CD4-positive, alpha-beta T cell treated with Interleukin-15 for 4 hours (primary cell): ENCODE measurements at regions not wholly inside any gene's neighbourhood (a gene's known extent, or its start where the extent isn't known, plus 50 kb on each side); places are given as distances from the start of the nearest gene placed in this dataset.
"Not testable (repeated sequence)": the region's sequence is repeated elsewhere in the genome, so short reads cannot be mapped to it uniquely, and the experiment has no call there.

Experiments
- DNase-seq: peaks from one replicate; pipeline ENCODE4 v3.0.0-alpha.2; 2020; ENCODE audit warnings: low spot score

DNA sequence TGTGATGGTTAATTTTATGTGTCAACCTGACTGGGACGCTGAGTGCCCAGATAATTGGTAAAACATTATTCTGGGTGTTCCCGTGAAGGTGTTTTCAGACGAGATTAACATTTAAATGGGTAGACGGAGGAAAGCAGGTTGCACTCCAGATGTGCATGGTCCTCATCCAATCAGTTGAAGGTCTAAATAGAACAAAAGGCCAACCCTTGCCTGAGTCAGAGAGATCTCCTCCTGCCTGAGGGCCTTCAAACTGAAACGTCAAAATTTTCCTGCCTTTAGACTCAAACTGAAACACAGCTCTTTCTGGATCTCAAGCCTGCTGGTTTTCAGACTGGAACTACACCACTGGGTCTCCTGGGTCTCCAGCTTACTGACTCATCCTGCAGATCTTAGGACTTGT is 73.5 kb downstream of the NPIPA8 start:
- DNase-seq = not testable (repeated sequence)

GRCh38 chr16:18261848-18262247 is 74.7 kb downstream of the NPIPA8 start:
- not testable (repeated sequence) for DNase-seq

DNA sequence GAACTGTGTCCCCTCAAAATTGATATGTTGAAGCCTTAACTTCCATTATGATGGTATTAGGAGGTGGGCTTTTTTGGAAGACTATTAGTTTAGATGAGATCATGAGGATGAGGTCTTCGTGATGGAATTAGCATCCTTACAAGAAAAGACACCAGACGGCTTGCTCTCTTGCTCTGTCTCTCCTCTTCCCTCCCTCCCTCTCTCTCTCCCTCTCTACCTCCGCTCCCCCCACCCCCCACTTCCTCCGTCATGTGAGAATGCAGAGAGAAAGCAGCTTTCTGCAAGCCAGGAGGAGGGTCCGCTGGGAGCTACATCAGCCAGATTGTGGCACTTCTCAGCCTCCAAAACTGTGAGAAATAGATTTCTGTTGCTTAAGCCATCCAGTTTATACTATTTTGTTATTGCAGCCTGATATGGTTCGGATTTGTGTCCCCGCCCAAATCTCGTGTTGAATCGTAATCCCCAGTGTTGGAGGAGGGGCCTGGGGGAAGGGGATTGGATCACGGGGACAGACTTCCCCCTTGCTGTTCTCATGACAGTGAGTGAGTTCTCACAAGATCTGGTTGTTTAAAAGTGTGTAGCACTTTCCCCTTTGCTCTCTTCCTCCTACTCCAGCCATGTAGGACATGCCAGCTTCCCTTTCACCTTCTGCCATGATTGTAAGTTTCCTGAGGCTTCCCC is 76.9 kb downstream of the NPIPA8 start:
- not testable (repeated sequence) for DNase-seq

- DNase-seq = not testable (repeated sequence)
Measured at GRCh38 chr16:18252943-18253342, 83.6 kb downstream of the NPIPA8 start.

- DNase-seq = not testable (repeated sequence)
Measured at GRCh38 chr16:18230505-18230904, 106.0 kb downstream of the NPIPA8 start.

DNA sequence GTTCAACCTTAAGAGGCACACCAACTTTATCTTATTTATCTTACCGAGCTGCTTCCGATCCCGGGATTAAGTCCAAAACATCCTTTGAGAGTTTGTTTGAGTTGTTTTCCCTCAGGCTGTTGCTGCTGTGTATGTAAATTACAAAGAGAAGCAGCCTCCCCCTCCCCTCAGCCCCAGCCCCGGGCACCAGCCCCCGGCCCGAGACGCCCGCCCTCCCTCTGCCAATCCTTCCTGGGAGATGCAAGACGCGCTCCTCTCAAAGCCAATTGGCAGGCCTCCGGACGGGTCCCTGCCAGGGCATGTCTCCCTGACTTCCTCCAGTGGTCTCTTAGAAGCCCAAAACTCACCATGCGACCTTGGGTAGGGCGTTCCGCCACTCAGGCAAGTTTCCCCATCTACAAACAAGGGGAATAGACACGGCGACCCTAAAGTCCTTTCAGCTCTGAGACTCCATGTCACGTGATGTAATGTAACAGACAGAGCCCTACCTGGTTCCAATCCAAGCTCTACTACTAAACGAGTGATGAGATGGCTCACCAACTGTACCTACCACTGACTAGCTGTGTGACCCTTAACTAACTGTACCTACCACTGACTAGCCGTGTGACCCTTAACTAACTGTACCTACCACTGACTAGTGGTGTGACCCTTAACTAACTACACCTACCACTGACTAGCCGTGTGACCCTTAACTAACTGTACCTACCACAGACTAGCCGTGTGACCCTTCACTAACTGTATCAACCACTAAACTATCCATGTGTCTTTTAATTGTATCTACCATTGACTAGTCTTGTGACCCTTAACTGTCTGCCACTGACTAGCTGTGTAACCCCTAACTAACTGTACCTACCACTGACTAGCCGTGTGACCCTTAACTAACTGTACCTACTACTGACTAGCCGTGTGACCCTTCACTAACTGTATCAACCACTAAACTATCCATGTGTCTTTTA is 114.2 kb downstream of the NPIPA8 start:
- DNase-seq = not testable (repeated sequence)

GRCh38 chr16:18217741-18218140 is 118.8 kb downstream of the NPIPA8 start:
- not testable (repeated sequence) for DNase-seq

DNA sequence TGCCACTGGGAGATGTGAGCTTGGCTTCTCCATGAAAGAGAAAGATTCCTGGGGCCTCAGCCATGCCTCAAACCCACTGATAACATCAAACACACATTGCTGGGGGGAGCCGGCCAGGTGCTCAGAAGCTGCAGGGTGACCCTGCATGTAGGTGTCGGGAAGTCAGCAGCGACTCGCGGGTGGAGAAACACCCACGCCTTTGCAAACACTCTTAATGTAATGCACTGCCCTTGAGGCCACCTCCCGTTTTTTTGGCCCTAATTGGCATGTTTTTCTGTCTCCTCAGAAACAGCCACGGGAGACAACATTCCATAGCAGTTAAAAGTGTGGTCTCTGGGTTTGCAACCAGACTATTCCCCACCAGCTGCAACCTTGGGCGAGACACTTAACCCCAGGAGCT is 119.7 kb downstream of the NPIPA8 start:
- not testable (repeated sequence) for DNase-seq

DNA sequence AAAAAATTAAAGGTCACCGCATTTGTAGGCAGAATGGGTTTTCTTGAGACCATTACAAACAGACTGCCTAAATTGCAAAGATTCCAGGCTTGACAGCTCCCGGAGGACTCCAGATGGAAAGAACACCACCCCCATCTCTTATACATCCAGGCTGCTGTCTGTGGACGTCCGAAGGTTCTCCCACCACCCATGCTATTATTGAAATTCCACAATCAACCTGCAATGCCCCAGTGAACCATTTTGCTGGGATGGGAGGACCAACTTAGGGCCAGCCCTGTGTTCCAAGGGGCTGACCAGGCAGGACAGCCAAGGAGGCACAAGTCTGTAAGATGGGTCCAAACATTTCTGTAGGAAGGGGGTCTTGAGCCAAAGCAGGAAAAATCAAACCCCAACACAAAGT is 122.7 kb downstream of the NPIPA8 start:
- DNase-seq = not testable (repeated sequence)

GRCh38 chr16:18211505-18211904 is 125.0 kb downstream of the NPIPA8 start:
- not testable (repeated sequence) for DNase-seq

- not testable (repeated sequence) for DNase-seq
Measured at GRCh38 chr16:18204786-18205185, 131.8 kb downstream of the NPIPA8 start.

DNA sequence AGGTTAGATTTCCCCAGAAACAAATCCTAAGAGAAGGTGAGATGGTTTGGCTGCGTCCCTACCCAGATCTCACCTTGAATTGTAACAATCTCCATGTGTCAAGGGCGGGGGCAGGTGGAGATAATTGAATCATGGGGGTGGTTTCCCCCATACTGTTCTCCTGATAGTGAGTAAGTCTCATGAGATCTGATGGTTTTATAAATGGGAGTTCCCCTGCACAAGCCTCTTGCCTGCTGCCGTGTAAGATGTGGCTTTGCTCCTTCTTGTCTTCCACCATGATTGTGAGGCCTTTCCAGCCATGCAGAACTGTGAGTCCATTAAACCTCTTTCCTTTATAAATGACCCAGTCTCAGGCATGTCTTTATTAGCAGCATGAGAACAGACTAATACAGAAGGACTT is 132.2 kb downstream of the NPIPA8 start:
- not testable (repeated sequence) for DNase-seq

- DNase-seq = not testable (repeated sequence)
Measured at GRCh38 chr16:18201511-18201910, 135.0 kb downstream of the NPIPA8 start.

DNA sequence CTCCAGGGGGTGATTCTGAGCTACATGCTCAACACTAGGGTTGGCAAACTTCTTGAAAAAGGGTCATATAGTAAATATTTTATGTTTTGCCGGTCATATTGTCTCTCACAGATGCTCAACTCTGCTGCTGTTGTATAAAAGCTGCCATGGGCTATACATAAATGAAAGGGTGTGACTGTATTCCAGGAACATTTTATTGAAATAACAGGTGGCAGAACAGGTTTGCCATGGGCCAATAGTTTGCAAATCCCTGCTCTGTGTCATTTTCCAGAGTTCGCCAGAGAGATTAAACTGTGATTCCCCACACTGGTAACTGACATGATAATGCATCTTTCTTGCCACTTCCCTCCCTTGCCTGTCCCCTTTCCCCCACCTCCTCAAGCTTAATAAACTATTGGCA is 144.1 kb downstream of the NPIPA8 start:
- DNase-seq = not testable (repeated sequence)

GRCh38 chr16:18190179-18190578 is 146.4 kb downstream of the NPIPA8 start:
- not testable (repeated sequence) for DNase-seq

DNA sequence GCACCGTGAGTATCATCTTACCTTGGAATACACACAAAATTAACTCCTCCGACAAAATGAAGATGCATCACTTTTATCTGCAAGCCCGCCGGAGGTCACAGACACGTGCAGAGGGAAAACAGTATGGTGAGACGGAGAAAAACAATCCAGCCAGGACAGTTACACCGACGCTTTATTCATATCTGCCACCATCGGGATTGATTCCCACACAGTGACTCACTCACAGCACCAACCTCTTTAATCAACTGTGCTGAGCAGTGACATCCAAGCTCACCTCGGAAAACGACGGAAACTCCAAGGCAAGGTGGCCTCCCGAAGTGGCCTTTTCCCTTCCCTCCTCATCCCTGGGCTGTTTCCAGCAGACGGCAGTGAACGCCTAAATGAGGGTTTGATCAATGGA is 151.8 kb downstream of the NPIPA8 start:
- not testable (repeated sequence) for DNase-seq

DNA sequence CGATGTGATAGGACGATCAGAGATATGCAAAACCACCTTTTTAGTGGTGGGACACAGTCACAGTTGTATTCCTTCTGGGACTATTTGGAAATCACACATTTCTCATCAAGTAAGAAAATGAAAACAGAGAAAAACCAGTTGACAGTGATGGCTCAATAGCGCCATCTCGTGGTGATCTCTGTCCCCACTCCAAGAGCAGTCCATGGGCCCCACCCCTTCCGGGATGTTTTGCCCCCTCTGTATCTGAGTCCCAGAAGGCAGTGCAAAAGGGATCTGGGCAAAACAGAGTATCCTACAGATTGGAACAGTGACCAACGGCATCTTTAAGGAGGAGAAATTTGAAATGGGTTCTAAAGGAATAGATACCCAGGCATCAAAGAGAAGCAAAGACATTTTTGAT is 155.5 kb downstream of the NPIPA8 start:
- DNase-seq = not testable (repeated sequence)

- not testable (repeated sequence) for DNase-seq
Measured at GRCh38 chr16:18173945-18174497, 162.5 kb downstream of the NPIPA8 start.

- DNase-seq = not testable (repeated sequence)
Measured at GRCh38 chr16:18162293-18162692, 174.2 kb downstream of the NPIPA8 start.

DNA sequence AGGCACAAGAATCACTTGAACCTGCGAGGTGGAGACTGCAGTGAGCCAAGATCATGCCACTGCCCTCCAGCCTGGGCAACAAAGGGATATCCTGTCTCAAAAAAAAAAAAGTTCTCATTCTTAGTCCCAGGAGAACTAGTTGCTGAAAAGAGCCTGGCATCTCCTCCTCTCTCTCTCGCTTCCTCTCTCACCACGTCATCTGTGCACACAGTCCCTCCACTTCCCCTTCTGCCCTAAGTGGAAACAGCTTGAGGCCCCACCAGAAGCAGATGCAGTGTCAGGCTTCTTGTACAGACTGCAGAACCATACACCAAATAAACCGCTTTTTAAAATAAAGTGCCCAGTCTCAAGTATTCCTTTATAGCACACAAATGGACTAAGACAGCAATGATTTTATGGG is 175.3 kb downstream of the NPIPA8 start:
- DNase-seq = not testable (repeated sequence)

DNA sequence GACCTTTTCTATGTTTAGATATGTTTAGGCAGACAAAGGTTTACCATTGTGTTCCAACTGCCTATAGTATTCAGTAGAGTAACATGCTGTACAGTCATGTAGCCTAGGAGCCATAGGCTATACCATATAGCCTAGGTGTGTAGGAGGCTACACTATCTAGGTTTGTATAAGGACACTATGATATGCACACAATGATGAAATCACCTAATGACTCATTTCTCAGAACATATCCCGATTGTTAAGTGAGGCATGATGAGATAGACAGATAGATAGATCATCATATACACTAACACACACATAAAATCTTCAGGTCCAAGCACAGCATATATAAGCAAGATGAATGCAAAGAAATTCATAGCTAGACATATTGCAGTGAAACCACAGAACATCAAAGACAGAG is 177.4 kb downstream of the NPIPA8 start:
- not testable (repeated sequence) for DNase-seq

- not testable (repeated sequence) for DNase-seq
Measured at GRCh38 chr16:18157854-18158253, 178.7 kb downstream of the NPIPA8 start.

DNA sequence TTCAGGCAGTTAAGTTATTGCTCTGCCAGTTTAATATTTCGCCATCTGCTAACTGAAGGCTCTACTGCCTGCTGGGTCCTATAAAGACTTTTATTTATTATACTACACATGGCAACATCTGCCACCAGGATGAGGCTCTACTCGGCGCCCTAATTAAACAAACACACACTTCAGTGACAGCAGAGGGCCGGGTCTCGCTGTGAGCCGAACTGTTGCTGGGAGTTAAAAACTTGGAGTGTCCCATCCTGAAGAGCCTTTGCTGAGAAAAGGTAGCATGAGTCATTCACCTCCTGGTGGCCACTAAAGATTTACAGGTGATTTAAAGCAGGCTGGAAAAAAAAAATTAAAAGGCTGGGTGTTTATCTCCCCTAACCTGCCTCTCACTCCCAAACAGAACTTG is 183.7 kb downstream of the NPIPA8 start:
- not testable (repeated sequence) for DNase-seq
